Adrenal gland (tissue), 5 donors: ENCODE measurements at regions not wholly inside any gene's neighbourhood (a gene's known extent, or its start where the extent isn't known, plus 50 kb on each side); places are given as distances from the start of the nearest gene placed in this dataset.

Experiments
- CTCF ChIP-seq, 6 experiments: fragments of 450-650 bp in 4 of 6; fragments of 200-600 bp in 2 of 6; sonication (generic) in 1 of 6; IDR thresholded peaks; 1 replicate in 5 of 6; 2 replicates in 1 of 6; pipeline versions ENCODE4 v1.5.1 to v1.8.0; 2016 to 2021; ENCODE audit warnings: antibody characterized with exemption in 6 of 6, mild to moderate bottlenecking in 2 of 6, moderate library complexity in 1 of 6
- POLR2A ChIP-seq, 2 donors: fragments of 450-650 bp; IDR thresholded peaks; one replicate each; pipeline ENCODE4 v1.6.1; 2017; ENCODE audit warnings: antibody characterized with exemption in 2 of 2, mild to moderate bottlenecking in 2 of 2, moderate library complexity in 1 of 2
- donor health status: DM: no; HTN: no; CAD: no.

DNA sequence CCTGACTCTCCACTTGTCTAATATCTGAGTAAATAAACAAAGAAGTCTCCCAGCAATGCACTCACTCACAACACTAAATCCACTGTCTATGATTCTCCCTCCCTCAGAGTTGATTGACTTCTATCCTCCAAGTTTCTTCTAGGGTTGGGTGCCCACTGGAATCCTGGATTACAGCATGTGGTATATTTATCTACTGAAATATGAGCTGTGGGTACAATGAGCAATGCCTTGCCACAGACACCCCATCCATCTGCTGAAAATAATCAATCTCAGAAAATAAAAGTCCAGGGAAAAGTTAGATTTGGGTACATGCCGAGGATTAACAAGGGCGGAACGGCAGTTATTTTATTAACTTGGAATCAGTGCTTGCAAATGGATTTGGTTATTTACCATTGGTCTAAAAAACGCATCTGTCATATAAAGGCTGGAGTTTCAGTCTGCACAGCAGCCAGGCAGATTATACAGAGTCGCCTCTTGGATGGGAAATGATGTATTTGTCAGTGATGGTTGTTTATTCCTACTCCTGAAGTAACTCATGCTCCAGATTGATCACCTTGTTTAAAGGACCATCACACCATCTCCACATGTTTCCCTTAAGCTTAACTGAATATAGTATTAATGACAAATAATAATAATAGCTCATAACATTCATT is 193.9 kb upstream of the SOX9 start:
- TF ChIP-seq CTCF (IDR thresholded peaks at IDR 0.05) (no peak), POLR2A (IDR thresholded peaks at IDR 0.05) (no peak)
